ENCODE measurements at regions not wholly inside any gene's neighbourhood (a gene's known extent, or its start where the extent isn't known, plus 50 kb on each side); places are given as distances from the start of the nearest gene placed in this dataset.
"Not testable (repeated sequence)": the region's sequence is repeated elsewhere in the genome, so short reads cannot be mapped to it uniquely, and the experiment has no call there.

DNA sequence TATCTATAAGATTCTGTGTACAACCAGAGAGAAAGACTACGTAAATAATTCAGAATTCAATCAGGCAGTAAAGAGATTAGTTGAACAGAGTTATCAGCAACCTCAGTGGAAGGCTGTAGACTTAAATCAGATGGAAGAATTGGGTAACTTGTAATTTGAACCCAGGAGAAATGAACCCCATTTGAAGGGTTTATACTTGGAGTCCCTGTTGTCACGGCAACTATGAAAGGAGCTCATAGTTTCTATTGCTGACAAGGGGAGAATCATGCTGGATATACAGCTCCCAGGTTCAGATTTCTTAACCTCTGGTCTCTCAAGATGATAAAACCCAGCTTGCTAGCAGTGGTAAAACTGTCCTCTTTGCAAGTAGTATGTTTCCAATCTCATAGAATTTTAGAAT, 54.4 kb upstream of the BMP4 start:
- intact Hi-C loops (cut with micrococcal nuclease) = no loop called here

GRCh38 chr14:54023027-54023426, 66.4 kb upstream of the BMP4 start:
- intact Hi-C loops (cut with micrococcal nuclease) = no loop called here

GRCh38 chr14:54025661-54026060, 69.0 kb upstream of the BMP4 start:
- intact Hi-C loops (cut with micrococcal nuclease) = no loop called here

DNA sequence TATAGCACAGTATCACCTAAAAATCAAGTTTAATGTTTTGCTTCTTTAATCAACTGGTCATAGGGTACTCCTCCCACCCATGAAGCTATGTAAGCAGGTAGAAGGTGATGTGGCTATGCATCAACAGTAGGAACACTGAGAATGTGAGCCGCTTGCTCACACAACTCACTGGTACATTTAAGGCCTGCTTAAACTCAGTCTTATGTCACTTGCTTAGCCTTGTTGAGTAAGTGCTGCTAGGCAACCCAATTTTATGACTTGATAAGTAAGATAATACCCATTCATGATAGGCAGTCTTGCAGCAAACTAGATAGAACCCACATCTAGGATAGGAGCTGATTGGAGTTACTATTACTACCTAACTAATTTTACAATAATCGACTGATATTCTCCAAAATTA, 70.0 kb upstream of the BMP4 start:
- intact Hi-C loops (cut with micrococcal nuclease) = no loop called here

DNA sequence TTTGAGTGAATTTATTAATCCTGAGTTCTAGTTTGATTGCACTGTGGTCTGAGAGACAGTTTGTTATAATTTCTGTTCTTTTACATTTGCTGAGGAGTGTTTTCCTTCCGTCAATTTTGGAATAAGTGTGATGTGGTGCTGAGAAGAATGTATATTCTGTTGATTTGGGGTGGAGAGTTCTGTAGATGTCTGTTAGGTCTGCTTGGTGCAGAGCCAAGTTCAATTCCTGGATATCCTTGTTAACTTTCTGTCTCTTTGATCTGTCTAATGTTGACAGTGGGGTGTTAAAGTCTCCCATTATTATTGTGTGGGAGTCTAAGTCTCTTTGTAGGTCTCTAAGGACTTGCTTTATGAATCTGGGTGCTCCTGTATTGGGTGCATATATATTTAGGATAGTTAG, 74.4 kb upstream of the BMP4 start:
- intact Hi-C loops (cut with micrococcal nuclease) = not testable (repeated sequence)

GRCh38 chr14:54033285-54033684, 76.7 kb upstream of the BMP4 start:
- intact Hi-C loops (cut with micrococcal nuclease) = not testable (repeated sequence)

DNA sequence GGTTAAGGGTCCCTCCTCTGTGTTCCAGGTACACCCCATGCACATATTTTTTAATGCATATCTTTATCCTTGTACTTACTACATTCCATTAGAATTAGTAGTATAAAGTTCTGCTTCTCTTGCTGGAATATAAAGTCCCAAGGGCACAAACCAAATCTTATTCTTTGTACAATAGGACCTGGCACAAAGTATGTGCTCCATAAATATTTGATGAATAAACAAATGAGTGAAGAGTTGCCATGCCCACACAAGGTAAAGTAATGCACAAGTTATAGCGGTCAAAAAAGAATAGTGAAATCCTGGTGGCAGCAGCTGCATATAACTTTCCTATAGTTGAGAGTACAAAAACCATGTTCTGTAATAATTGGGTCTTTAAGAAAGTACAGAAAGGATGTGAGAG, 82.1 kb upstream of the BMP4 start:
- intact Hi-C loops (cut with micrococcal nuclease) = no loop called here

DNA sequence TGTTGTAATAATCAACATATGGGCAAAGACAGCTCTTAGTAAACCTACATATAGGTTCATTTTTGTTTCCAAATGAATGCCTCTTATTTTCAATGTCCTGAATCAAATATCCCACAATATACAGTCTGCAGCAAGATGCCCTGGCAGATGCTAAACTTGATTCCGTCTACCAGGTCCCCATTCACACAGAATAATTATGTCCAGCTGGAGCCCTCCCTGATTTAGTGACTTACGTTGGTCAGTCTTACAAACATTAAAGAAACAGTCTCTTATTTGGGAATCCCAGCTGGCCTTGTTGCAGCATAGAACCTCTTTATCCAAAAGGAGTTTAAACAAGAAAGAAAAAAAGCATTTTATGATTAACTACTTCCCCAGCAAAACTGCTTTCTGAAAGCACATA, 82.7 kb upstream of the BMP4 start:
- intact Hi-C loops (cut with micrococcal nuclease) = no loop called here

DNA sequence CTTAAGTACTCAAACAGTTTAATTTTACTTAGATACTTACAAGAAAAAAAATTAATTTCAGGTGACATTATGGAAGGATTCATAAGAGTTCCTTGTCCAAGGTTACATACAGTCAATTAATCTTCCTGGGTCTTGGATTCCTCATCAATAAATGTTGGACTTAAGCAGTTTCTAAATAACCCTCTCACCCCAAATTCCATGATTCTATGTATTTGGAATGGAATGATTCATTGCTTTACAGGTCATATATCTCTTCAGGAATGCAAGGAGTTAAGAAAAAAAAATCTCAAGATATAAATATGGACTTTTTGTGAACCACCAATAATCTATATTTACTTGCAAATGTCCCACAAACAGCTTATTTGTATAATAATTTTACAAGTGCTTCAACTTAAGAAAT, 84.2 kb upstream of the BMP4 start:
- intact Hi-C loops (cut with micrococcal nuclease) = no loop called here

DNA sequence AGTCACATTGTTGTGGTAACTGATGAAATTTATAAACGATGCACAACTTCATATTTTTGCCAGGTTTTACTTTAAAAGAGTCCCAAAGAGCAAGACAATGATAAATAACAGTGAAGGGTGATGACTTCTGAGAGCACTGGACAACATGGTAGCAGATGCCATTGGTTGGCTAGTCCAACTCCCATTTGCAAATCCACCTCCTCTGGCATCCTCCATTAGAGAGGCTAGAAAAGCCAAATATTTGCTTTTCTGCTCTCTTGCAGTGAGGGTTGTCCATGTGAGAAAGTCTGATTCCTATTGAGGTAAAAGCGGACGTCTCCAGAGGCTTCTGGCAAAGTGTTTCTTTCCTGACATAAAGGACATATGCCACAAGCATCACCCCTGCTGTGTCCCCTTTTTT, 89.6 kb upstream of the BMP4 start:
- intact Hi-C loops (cut with micrococcal nuclease) = no loop called here

DNA sequence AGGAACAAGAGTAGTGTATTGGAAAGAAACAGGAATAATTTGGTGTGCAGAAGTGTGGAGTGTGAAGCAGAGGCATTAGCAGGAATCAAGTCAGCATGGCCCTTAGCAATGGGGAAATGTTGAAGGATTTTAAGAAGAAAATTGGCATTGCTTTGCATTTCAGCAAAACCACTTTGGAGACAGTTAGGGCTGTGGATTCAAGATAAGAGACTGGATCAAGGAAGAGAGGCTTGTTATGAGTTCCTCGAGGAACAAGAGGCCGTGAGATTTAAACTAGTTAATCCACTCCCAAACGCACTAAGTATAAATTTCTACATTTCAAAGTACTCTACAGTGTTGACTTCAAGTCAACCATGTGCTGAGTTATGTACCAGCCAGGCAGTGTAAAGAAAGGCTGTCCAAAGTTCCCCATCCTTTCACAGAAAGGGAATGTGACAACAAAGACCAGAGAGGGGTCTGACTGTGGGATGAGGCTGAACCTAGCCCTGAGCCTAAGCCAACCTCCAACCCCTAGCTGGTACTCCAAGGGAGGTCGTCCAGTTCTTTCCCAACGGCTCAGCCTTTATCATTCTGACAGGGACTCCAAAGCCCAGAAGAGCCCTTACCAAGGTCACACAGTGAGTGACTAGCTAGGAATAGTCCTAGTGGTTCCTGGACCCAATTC, 91.2 kb upstream of the BMP4 start:
- intact Hi-C loops (cut with micrococcal nuclease) = no loop called here

- intact Hi-C loops (cut with micrococcal nuclease) = no loop called here
Observed at GRCh38 chr14:54048311-54048710, 91.7 kb upstream of the BMP4 start.

- intact Hi-C loops (cut with micrococcal nuclease) = no loop called here
Observed at GRCh38 chr14:54048736-54049135, 92.1 kb upstream of the BMP4 start.

- intact Hi-C loops (cut with micrococcal nuclease) = no loop called here
Observed at GRCh38 chr14:54050759-54051158, 94.1 kb upstream of the BMP4 start.

DNA sequence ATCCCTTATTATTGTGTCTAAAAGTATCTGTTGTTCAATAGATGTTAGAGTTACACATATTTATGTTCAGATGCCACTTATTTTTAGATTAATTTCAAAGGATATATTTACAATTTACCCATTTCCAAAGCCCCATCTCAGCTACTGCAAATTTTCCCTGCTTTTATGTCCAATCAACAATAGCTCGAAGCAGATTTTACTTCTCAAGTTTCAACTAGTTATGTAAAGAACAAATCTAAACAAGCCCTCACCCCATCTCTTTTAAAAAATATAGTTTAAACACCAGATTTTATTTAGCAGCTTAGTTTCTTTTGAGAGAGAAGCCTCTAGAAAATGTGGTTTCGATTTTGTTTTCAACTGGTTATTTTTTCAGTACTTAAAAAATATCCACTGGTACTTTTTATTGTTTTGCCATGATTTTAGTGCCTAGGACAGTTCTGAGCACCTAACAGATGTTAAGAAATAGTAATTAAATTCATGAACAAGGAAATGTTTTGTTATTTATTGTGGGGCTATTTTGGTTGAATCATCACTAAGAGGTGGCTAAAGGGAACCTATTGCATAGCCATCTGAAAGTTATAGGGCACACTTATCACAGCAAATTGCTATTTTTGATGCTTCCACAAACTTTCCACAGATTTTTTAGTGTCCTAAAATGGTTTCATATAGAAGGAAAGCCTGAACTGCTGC, 96.2 kb upstream of the BMP4 start:
- intact Hi-C loops (cut with micrococcal nuclease) = no loop called here

DNA sequence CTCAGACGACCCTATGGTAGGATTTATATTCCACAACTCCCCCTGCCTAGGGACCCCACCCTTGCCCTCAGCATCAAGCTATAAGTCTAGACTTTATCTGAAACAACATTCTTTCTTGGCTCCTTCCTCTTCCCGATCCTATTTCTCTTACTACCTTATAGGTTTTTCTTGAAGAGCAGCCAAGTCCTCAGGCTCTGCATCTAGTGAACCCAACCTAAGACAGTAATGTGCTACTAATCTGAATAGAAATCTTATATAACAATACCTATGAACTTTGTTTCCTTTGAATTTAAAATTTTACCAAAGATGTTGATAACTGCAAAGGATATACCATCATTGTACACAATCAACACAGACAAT, 96.7 kb upstream of the BMP4 start:
- intact Hi-C loops (cut with micrococcal nuclease) = no loop called here

DNA sequence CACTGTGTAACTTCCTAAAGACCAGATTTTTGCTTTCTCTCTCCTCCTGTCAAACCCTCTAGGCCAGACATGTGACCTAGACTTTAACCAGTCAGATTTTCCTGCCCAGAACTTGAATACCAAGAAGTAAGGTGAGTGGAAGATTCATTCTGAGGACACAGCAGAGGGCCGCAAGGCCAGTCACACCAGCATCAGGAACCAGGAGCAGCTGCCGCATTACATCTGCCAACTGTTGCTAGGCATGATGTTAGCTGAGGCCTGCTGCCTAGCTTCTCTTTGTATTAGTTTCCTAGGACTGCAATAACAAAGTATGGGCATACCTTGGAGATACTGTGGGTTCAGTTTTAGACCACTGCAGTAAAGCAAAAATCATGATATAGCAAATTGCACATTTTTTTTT, 101.9 kb upstream of the BMP4 start:
- intact Hi-C loops (cut with micrococcal nuclease) = no loop called here

DNA sequence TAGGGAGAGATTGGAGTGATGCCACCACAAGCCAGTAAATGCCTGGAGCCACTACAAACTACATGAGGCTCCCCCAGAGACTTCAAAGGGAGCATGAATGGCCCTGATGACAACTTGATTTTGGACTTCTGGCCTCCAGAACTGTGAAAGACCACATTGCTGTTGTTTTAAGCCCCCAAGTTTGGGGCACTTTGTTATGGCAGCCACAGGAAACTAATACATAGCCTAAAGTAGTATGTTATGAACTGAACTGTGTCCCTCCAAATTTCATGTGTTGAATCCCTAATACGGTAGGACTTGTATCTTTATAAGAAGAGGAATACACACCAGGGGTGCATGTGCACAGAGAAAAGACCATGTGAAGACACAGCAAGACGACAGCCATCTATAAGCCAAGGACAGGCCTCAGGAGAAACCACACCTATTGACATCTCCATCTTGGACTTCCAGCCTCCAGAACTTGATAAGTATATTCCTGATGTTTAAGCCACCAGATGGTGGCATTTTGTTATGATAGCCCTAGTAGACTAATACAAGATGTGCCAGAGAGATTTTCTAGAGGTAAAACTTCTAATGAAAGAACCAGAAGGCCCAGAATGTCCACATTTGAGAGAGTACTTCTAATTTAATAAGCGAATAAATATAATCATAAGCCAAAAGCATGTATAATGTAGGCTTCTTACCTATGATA, 127.1 kb upstream of the BMP4 start:
- intact Hi-C loops (cut with micrococcal nuclease) = no loop called here

- intact Hi-C loops (cut with micrococcal nuclease) = no loop called here
Observed at GRCh38 chr14:54085232-54085761, 128.7 kb upstream of the BMP4 start.

- intact Hi-C loops (cut with micrococcal nuclease) = no loop called here
Observed at GRCh38 chr14:54085841-54086240, 129.2 kb upstream of the BMP4 start.

- intact Hi-C loops (cut with micrococcal nuclease) = no loop called here
Observed at GRCh38 chr14:54086767-54087166, 130.1 kb upstream of the BMP4 start.

DNA sequence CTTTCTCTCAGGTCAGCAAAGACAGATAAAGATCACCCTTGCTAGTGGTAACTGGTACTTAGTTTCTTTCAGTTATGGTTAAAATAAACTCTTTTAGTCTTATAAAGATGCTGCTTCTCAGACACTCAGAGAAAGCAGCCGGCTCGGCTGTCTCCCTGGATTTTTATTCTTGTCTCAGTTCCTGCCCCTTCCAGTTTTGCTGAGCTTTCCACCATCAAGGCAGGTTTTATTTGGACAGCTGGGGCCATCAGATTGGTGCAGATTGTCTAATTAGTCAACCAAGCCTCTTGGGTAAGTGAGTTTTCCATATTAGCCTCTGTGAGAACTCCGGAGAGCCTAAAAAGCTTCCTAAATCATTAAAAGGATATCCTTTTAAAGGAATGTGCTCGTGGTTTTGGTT, 130.8 kb upstream of the BMP4 start:
- intact Hi-C loops (cut with micrococcal nuclease) = no loop called here

DNA sequence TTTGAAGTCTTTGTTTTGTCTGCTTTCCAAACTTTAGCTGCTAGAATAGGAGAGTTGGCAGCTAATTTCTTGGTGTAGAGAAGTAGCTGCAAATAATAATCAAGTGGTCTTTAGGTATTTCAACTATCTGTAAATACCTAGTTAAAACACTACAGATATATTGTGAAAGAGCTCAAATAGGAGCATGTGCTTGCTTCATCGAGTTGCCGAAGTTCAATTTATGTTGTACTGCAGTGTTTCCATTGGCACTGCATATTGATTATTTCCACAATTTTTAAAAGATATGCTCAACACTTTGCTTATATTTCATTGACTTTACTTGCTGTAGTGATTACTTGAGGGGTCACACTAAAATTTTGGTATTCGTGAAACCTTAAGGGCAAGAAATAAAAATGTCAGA, 131.6 kb upstream of the BMP4 start:
- intact Hi-C loops (cut with micrococcal nuclease) = no loop called here
